Hepatocyte (in vitro differentiated cells): ENCODE measurements at regions not wholly inside any gene's neighbourhood (a gene's known extent, or its start where the extent isn't known, plus 50 kb on each side); places are given as distances from the start of the nearest gene placed in this dataset.

ENCODE experiments used
- CTCF ChIP-seq: fragments of 200-600 bp; sonication (generic); IDR thresholded peaks from 2 replicates; pipeline ENCODE4 v1.5.1; 2016; ENCODE audit warnings: antibody characterized with exemption, mild to moderate bottlenecking; ENCODE audit not compliant: poor library complexity
- EZH2 ChIP-seq: fragments of 200-600 bp; sonication (generic); IDR thresholded peaks from 2 replicates; pipeline ENCODE4 v1.6.1; 2016; ENCODE audit warnings: antibody characterized with exemption, mild to moderate bottlenecking, borderline replicate concordance
- EZH2phosphoT487 ChIP-seq: fragments of 200-600 bp; sonication (generic); IDR thresholded peaks from one replicate; pipeline ENCODE4 v1.6.1; 2018; ENCODE audit warnings: antibody characterized with exemption, mild to moderate bottlenecking, low read depth, moderate library complexity; ENCODE audit not compliant: unreplicated experiment, severe bottlenecking

- TF ChIP-seq EZH2phosphoT487 (no peak), EZH2 (no peak), CTCF (no peak)
Observed at GRCh38 chr2:21836261-21836660, 712.5 kb downstream of the TDRD15 start.
